H1 (cell line): ENCODE measurements at regions not wholly inside any gene's neighbourhood (a gene's known extent, or its start where the extent isn't known, plus 50 kb on each side); places are given as distances from the start of the nearest gene placed in this dataset.

Experiments
- ASH2L ChIP-seq: fragments of 200-600, 300-600 bp; sonication (generic); IDR thresholded peaks from one replicate; pipeline ENCODE4 v1.7.1; 2017; ENCODE audit warnings: low read length
- BACH1 ChIP-seq: IDR thresholded peaks from 2 replicates; pipeline ENCODE4 v1.6.1; 2012; ENCODE audit warnings: low read length, improper control_type of control experiment
- BCL11A ChIP-seq, 2 experiments: IDR thresholded peaks; one replicate each; pipeline ENCODE4 v1.6.1; 2011; ENCODE audit warnings: low read depth in 2 of 2, low read length in 2 of 2, mild to moderate bottlenecking in 2 of 2
- PHF8 ChIP-seq: fragments of 200-600 bp; sonication (generic); conservative IDR thresholded peaks from 2 replicates; pipeline ENCODE4 v1.7.1; 2012; ENCODE audit warnings: low read depth, mild to moderate bottlenecking, inconsistent platforms, low read length, moderate library complexity
- TBP ChIP-seq: IDR thresholded peaks from 2 replicates; pipeline ENCODE4 v1.6.1; 2011; ENCODE audit warnings: low read depth, low read length, improper control_type of control experiment
- YY1 ChIP-seq: IDR thresholded peaks from 2 replicates; pipeline ENCODE4 v1.6.1; 2011; ENCODE audit warnings: low read depth, mild to moderate bottlenecking, low read length
- TF ChIP-seq, protein P1 (sequence below): IDR thresholded peaks from 2 replicates; pipeline ENCODE4 v1.6.1; 2012; ENCODE audit warnings: inconsistent platforms
- TF ChIP-seq, protein P2 (sequence below): IDR thresholded peaks from 2 replicates; pipeline ENCODE4 v1.6.1; 2011; ENCODE audit warnings: low read length, improper control_type of control experiment

DNA sequence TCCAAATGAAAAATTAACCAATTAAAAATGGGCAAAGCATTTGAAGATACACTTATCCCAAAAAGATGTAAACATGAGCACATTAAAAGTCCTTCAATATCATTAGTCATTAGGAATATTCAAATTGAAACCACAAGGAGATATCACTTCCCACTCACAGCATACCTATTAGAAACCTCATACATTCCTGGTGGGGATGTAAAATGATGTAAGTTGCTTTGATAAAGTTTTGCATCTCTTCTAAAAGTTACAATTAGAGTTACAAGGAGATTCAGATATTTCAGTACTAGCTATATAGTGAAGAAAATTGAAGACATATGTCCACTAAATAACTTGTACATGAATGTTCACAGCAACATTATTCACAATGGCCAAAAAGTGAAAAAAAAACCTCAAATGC lies 1109.3 kb upstream of the LCORL start (continued):
- TF ChIP-seq YY1 (no peak), TBP (no peak), BCL11A (IDR thresholded peaks at IDR 0.05; ENCODE audit: low read depth in 2 of 2, low read length in 2 of 2) (no peak), PHF8 (no peak), BACH1 (no peak), ASH2L (no peak)
- TF ChIP-seq, protein P1, sequence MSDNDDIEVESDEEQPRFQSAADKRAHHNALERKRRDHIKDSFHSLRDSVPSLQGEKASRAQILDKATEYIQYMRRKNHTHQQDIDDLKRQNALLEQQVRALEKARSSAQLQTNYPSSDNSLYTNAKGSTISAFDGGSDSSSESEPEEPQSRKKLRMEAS: no peak
- TF ChIP-seq, protein P2, sequence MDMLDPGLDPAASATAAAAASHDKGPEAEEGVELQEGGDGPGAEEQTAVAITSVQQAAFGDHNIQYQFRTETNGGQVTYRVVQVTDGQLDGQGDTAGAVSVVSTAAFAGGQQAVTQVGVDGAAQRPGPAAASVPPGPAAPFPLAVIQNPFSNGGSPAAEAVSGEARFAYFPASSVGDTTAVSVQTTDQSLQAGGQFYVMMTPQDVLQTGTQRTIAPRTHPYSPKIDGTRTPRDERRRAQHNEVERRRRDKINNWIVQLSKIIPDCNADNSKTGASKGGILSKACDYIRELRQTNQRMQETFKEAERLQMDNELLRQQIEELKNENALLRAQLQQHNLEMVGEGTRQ: no peak
